ENCODE measurements at regions not wholly inside any gene's neighbourhood (a gene's known extent, or its start where the extent isn't known, plus 50 kb on each side); places are given as distances from the start of the nearest gene placed in this dataset.

- intact Hi-C loops (cut with DNase I): no loop called here
- no peak for DNase-seq
Observed at GRCh38 chr12:24198936-24199671, 249.6 kb upstream of the SOX5 start.

- intact Hi-C loops (cut with DNase I): no loop called here
- DNase-seq: no peak
Observed at GRCh38 chr12:24198070-24198469, 248.6 kb upstream of the SOX5 start.

- intact Hi-C loops (cut with DNase I): no loop called here
- DNase-seq: no peak
Observed at GRCh38 chr12:24197532-24197931, 248.1 kb upstream of the SOX5 start.

GRCh38 chr12:24195063-24195462 lies 245.6 kb upstream of the SOX5 start:
- intact Hi-C loops (cut with DNase I): no loop called here
- no peak for DNase-seq

GRCh38 chr12:24191117-24191516 lies 241.6 kb upstream of the SOX5 start:
- DNase-seq: no peak
- intact Hi-C loops (cut with DNase I): no loop called here

GRCh38 chr12:24185782-24186181 lies 236.3 kb upstream of the SOX5 start:
- no peak for DNase-seq
- intact Hi-C loops (cut with DNase I): no loop called here

- intact Hi-C loops (cut with DNase I): no loop called here
- no peak for DNase-seq
Observed at GRCh38 chr12:24177889-24178288, 228.4 kb upstream of the SOX5 start.

GRCh38 chr12:24175929-24176328 lies 226.5 kb upstream of the SOX5 start:
- no peak for DNase-seq
- intact Hi-C loops (cut with DNase I): no loop called here

GRCh38 chr12:24175284-24175683 lies 225.8 kb upstream of the SOX5 start:
- intact Hi-C loops (cut with DNase I): no loop called here
- DNase-seq: no peak

GRCh38 chr12:24173067-24173466 lies 223.6 kb upstream of the SOX5 start:
- DNase-seq: no peak
- intact Hi-C loops (cut with DNase I): no loop called here

GRCh38 chr12:24172773-24173066 lies 223.2 kb upstream of the SOX5 start:
- DNase-seq: no peak
- intact Hi-C loops (cut with DNase I): no loop called here

- intact Hi-C loops (cut with DNase I): no loop called here
- DNase-seq: peak in 1 of 10 donors; percentile 25
Observed at GRCh38 chr12:24172031-24172772, 222.7 kb upstream of the SOX5 start.

- intact Hi-C loops (cut with DNase I): no loop called here
- no peak for DNase-seq
Observed at GRCh38 chr12:24155042-24155441, 205.6 kb upstream of the SOX5 start.

GRCh38 chr12:24153079-24153478 lies 203.6 kb upstream of the SOX5 start:
- intact Hi-C loops (cut with DNase I): no loop called here

GRCh38 chr12:24152270-24152669 lies 202.8 kb upstream of the SOX5 start:
- no peak for DNase-seq
- intact Hi-C loops (cut with DNase I): no loop called here

More at GRCh38 chr12:24153079-24153478, 203.6 kb upstream of the SOX5 start:
- DNase-seq: no peak

GRCh38 chr12:24143928-24144327 lies 194.5 kb upstream of the SOX5 start:
- no peak for DNase-seq
- intact Hi-C loops (cut with DNase I): no loop called here

GRCh38 chr12:24139035-24139434 lies 189.6 kb upstream of the SOX5 start:
- no peak for DNase-seq
- intact Hi-C loops (cut with DNase I): no loop called here

- no peak for DNase-seq
- intact Hi-C loops (cut with DNase I): no loop called here
Observed at GRCh38 chr12:24138041-24138440, 188.6 kb upstream of the SOX5 start.

GRCh38 chr12:24135158-24135850 lies 185.8 kb upstream of the SOX5 start:
- intact Hi-C loops (cut with DNase I): no loop called here
- no peak for DNase-seq

GRCh38 chr12:24134092-24134491 lies 184.6 kb upstream of the SOX5 start:
- intact Hi-C loops (cut with DNase I): no loop called here
- DNase-seq: no peak

- intact Hi-C loops (cut with DNase I): no loop called here
- no peak for DNase-seq
Observed at GRCh38 chr12:24133384-24133783, 183.9 kb upstream of the SOX5 start.
